Activated T-cell treated with anti-CD3 and anti-CD28 coated beads for 1 hour (primary cell): ENCODE measurements at regions not wholly inside any gene's neighbourhood (a gene's known extent, or its start where the extent isn't known, plus 50 kb on each side); places are given as distances from the start of the nearest gene placed in this dataset.
"Not testable (repeated sequence)": the region's sequence is repeated elsewhere in the genome, so short reads cannot be mapped to it uniquely, and the experiment has no call there.

Experiments
- DNase-seq: peaks from one replicate; pipeline ENCODE4 v3.0.0-alpha.2; 2020; ENCODE audit warnings: low read depth

DNA sequence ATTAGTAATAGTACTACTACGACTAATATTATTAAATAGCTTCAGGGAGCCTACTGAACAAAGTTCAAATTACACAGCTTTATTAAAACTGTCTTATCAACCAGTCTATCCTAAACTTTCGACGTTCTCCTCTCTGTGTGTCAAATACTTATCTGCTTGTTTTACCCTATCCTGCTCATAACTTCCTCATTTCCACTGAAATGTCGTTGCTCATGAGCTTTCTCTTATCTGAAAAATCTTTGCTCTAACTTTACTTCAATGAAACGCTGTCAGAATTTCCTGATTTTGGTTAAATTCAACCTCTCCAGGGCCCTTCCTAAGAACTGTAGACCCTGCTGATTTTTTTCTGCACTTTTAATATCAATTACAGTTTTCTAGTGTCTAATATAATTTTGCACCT lies 1431.0 kb upstream of the WWC1 start:
- DNase-seq: no peak

GRCh38 chr5:166862581-166862980 lies 1428.9 kb upstream of the WWC1 start:
- no peak for DNase-seq

DNA sequence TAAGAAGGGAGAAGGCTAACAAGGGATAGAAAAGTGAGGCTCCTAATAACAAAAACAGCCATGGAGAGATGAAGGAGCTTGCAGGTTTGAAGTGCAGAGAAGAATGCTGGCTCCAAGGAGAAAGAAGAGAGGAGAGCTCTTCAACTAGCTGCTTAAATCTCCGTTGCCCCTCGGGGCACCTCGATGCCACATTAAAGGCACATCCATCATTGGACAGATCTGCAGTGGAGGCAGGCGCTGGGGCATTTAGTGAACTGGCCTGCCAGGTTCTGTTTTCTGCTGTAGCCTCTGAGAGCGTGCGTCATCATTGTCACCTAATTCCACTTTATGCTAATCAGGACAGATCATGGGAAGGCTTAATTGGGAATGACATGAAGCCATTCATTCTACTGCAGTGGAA lies 1426.2 kb upstream of the WWC1 start:
- no peak for DNase-seq

DNA sequence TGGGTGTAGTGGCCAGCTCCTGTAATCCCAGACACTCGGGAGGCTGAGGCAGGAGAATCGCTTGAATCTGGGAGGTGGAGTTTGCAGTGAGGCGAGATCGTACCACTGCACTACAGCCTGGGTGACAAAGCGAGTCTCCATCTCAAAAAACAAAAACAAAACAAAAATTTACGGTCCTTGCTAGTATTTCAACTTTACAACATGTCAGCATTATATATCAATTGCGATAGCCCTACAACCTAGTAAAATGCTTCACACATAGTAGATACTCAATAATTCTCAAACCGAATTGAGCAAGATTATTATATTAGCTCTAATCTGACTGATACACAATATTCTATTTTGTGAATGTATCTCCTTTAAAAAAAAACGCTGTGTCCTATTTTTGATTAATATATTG lies 1411.0 kb upstream of the WWC1 start:
- no peak for DNase-seq

- no peak for DNase-seq
Observed at GRCh38 chr5:166881802-166882201, 1409.6 kb upstream of the WWC1 start.

DNA sequence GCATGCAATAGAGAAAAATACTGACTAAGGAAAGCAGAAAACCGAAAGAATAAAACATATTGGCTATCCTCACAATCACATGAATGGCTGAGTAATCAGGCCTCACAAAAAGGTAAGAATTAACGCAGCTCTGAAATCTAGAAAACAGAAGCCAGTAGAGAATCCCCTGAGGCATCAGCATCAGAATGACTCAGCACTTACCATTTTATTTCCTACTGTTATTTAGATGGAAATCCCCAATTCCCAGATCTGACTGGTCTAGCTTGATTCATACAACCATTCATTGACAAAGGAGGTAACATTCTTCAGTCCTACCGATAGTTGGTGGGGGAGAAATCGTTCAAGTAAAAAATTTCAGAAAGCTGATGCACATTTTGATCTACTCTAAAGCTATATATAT lies 1408.4 kb upstream of the WWC1 start:
- DNase-seq: no peak

GRCh38 chr5:166898166-166898565 lies 1393.3 kb upstream of the WWC1 start:
- no peak for DNase-seq

DNA sequence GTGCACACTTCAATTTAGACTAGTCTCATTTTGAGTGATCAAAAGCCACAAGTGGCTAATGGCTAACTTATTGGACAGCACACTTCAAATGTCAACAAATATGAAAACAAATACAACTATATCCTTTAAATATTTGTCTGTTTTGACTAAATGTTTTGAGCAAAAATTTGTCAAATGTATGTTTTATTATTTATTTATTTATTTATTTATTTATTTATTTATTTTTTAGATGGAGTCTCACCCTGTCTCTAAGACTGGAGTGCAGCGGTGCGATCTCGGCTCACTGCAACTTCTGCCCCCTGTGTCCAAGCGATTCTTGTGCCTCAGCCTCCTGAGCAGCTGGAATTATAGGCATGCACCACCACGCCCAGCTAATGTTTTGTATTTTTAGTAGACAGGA lies 1392.1 kb upstream of the WWC1 start:
- DNase-seq: no peak

GRCh38 chr5:166904571-166904970 lies 1386.9 kb upstream of the WWC1 start:
- DNase-seq: no peak

DNA sequence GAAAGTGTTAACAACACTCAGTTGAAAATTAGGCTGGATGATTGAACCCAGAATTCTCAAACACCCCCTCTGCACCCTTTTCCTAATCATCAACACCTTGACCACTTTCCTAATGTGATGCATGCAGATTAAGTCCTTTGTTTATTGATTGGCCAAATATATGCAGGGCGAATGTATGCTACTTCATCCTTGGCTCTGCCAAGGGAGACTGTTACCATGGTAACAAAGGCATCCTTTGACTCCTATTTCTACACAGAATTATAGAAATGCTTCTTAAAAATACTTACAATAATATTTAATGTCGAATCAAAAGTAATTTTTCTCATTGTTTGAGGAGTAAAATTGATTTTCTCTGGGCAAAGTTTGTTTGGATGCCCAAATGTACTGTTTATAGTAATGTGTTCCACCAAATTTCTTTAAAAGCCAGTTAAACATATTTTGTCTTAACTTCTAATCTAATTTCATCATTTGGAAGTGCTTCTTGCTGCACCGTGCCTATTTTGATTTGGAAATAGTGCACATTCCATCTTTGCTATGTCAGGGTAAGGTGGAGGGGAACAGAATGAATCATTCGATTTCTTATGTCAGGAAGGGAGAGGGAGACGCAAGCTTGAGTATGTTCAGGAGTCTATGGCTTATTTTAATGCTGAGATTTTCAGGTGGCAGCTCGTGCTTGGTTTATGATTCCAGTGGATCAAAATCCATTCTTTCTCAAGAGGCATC lies 1384.3 kb upstream of the WWC1 start:
- no peak for DNase-seq

- DNase-seq: no peak
Observed at GRCh38 chr5:166909040-166909439, 1382.4 kb upstream of the WWC1 start.

DNA sequence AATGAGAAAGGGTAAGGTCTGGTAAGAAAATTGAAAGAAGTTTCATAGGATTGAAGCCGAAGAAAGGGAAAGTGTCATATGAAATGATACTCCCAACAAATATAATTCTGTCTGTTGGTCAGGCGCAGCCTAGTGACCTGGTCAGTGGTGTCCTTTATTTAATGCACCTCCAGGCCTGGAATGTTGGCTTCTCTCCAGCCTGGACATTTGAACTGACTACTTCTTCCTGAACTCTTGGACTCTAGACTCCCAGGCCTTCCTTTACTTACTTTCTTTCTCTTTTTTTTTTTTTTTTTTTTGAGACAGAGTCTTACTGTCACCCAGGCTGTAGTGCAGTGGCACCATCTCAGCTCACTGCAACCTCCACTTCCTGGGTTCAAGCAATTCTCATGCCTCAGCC lies 1381.5 kb upstream of the WWC1 start:
- no peak for DNase-seq

DNA sequence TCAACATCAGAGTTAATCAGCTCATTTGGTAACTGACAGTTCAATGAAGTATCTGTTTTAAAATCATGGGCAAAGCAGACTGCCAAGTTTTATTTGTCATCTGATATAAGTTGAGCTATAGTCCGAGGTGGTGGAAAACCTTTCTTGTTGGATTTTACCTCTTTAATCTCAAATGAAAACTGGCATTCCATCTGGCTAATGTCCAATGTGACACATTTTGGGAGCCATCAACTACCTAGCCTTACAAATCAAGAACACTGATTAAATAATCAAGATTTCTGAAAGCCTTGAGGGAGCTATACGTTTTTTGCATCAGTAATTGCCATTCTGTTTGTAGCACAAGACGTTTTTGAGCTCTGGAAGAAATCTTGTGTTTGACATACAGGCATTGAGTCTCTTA lies 1380.5 kb upstream of the WWC1 start:
- DNase-seq: no peak

- no peak for DNase-seq
Observed at GRCh38 chr5:166916021-166916420, 1375.4 kb upstream of the WWC1 start.

DNA sequence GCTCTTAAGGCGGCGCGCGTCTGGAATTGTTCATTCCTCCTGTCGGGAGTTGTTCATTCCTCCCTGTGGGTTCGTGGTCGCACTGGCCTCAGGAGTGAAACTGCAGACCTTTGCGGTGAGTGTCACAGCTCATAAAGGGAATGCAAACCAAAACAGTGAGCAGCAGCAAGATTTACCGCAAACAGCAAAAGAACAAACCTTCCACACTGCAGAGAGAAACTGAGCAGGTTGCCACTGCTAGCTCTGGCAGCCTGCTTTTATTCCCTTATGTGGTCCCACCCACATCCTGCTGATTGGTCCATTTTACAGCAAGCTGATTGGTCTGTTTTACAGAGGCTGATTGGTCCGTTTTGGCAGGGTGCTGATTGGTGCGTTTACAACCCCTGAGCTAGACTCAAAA lies 1365.3 kb upstream of the WWC1 start:
- no peak for DNase-seq

- not testable (repeated sequence) for DNase-seq
Observed at GRCh38 chr5:166926806-166927475, 1364.5 kb upstream of the WWC1 start.

DNA sequence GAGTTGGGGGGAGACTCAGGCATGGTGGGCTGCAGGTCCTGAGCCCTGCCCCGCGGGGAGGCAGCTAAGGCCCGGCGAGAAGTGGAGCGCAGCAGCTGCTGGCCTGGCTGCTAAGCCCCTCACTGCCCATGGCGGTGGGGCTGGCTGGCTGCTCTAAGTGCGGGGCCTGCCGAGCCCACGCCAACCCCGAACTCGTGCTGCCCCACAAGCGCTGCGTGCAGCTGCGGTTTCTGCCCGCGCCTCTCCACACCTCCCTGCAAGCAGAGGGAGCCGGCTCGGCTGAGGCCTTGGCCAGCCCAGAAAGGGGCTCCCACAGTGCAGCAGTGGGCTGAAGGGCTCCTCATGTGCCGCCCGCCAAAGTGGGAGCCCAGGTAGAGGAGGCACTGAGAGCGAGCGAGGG lies 1355.1 kb upstream of the WWC1 start:
- no peak for DNase-seq

DNA sequence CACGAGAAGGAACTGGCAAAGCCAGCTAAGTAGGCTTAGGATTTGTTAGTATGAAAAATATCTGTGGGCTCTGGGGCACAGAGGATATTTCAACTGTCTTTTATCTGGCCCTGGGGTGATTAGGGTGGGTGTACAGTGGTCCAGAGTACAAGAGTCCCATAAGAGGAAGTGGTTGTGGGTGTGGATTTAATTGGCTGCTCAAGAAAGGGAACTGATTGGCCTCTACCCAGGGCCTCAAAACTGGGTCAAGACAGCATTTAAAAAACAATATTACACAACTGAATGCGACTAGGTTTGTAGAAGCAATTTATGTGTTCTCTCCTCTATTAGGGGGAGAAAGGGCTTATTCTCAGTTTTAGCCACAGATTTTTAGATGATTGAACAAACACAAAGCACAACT lies 1353.4 kb upstream of the WWC1 start:
- no peak for DNase-seq

- DNase-seq: no peak
Observed at GRCh38 chr5:166942948-166943347, 1348.5 kb upstream of the WWC1 start.

- no peak for DNase-seq
Observed at GRCh38 chr5:166947045-166947444, 1344.4 kb upstream of the WWC1 start.

DNA sequence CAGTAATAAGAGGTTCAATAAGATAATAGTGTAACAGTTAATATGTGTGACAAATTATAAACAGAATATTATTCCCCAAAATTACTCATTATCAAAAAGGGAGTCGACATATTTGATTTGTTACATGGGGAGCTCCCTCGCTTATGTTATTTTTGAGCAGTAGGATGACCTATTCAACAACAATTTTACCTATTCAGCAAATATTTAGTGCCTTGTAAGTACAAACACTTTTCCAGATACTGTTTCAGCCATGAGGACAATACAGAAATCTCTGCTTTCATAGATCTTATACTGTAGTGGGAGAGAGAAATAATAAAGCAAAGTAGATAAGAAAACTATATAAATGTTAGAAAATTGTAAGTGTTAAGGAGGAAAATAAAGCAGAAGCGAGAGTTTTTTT lies 1342.8 kb upstream of the WWC1 start:
- DNase-seq: no peak

GRCh38 chr5:166952048-166952447 lies 1339.4 kb upstream of the WWC1 start:
- no peak for DNase-seq

DNA sequence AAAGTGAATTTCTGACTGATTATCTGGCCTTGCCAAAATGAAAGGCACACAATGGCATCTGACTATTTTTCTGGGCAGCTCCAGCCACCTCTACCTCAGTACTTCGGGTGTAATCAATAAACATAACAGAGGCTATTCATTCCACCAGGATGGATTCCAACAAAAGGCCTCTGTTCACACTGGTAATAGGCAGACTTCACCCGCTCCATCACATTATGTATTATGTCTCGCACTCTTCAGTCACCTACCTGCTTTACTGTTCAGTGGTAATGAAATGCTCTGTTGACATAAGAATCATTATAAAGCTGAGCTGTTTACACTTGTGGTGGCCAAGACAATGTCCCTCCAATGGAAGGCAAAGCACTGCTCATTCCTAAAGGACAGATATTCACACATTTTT lies 1333.7 kb upstream of the WWC1 start:
- no peak for DNase-seq

- DNase-seq: no peak
Observed at GRCh38 chr5:166959766-166960165, 1331.7 kb upstream of the WWC1 start.
